ENCODE measurements at regions not wholly inside any gene's neighbourhood (a gene's known extent, or its start where the extent isn't known, plus 50 kb on each side); places are given as distances from the start of the nearest gene placed in this dataset.
A peak's percentile ranks its signal among the peaks of the same experiment; 100 is the strongest.

DNA sequence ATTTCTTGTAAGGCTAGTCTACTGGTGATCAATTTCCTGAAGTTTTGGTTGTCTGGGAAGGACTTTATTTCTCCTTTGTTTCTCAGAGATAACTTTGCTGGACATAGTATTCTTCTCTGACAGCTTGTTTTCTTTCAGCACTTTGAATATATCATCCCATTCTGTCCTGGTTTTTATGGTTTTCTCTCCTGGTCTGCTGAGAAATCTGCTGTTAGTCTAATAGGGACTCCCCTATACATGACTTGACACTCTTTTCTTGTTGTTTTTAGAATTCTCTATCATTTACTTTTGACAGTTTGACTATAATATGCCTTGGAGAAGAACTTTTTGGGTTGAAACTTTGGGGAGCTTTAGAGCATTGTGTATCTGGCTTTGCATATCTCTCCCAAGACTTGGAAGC, 112.5 kb downstream of the PRL start:
- no peak for DNase-seq (ENCODE audit: low read depth)
- TF ChIP-seq, protein P1, sequence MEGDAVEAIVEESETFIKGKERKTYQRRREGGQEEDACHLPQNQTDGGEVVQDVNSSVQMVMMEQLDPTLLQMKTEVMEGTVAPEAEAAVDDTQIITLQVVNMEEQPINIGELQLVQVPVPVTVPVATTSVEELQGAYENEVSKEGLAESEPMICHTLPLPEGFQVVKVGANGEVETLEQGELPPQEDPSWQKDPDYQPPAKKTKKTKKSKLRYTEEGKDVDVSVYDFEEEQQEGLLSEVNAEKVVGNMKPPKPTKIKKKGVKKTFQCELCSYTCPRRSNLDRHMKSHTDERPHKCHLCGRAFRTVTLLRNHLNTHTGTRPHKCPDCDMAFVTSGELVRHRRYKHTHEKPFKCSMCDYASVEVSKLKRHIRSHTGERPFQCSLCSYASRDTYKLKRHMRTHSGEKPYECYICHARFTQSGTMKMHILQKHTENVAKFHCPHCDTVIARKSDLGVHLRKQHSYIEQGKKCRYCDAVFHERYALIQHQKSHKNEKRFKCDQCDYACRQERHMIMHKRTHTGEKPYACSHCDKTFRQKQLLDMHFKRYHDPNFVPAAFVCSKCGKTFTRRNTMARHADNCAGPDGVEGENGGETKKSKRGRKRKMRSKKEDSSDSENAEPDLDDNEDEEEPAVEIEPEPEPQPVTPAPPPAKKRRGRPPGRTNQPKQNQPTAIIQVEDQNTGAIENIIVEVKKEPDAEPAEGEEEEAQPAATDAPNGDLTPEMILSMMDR (IDR thresholded peaks at IDR 0.05; ENCODE audit: insufficient read depth, low read depth, low read length, missing control alignments) = no peak
- no peak overlapping the region for H3K4me3 ChIP-seq (ENCODE audit: low read length)

DNA sequence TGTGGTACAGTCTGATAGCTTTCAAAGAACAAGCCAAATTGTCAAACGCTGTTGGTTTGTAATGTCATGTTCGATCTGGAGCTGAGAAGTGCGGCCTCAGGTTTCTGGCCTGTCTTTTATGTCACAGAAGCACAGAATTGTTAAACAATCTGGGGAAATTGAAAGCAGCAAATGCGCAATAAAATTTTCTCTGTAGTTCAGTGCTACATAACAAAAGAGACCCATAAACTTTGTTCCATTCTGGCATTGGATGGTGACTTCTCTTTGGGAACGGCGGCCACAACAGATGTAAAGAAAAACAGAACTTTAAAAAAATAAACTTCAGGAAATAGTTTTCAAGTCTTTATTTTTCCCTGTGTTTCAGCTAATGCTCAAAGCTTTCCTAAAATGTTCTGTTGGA, 106.9 kb downstream of the PRL start:
- no peak overlapping the region for H3K4me3 ChIP-seq (ENCODE audit: low read length)
- TF ChIP-seq, protein P1 (IDR thresholded peaks at IDR 0.05; ENCODE audit: insufficient read depth, low read depth, low read length, missing control alignments) = no peak
- DNase-seq (ENCODE audit: low read depth) = no peak

DNA sequence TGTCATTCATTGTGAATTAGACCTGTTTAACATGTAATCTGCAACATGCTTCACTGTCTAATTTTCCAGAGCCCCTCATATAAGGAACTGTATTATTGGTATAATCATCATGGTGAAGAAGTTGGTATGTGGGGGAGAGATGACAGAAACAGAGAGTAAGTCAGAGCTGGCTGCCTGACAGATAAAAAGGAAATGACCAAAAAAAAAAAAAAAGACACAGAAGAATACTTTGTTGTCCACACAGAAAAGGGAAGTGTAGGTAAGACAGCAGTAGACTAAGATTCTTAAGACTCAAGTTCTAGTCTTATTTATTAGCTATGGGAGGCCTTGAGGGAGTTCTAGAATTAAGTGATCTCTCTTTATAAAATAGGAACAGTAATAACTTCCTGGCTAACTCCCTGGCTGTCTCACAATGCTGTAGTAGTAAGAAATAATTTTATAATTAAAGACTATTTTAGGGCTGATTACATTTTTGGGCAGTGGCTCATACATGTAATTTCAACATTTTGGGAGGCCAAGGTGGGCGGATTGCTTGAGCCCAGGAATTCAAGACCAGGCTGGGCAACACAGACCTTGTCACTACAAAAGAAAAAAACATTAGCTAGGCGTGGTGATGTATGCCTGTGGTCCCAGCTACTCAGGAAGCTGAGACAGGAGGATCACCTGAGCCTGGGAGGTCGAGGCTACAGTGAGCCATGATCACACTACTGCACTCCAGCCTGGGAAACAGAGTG, 102.5 kb downstream of the PRL start:
- peak; percentile 13 for DNase-seq (ENCODE audit: low read depth)
- TF ChIP-seq, protein P1 (IDR thresholded peaks at IDR 0.05; ENCODE audit: insufficient read depth, low read depth, low read length, missing control alignments) = no peak
- no peak overlapping the region for H3K4me3 ChIP-seq (ENCODE audit: low read length)

DNA sequence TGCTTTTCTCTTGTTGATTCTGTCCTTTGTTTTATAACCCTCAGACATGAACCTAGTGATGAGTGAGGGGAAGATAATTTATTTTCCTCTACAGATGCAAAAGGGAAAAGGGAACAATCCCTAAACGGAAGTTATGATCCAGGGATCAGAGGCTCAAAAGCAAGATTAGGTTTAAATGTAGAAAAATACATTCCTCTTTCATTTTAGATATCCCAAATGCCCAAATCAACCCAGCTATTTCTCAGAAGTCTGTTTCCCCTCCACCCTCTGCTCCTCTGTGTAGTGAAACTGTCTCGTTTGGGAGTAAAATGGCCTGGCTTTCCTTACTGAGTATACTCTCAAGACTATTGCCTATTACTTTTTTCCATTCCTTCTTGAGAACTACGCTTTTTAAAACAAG, 97.1 kb downstream of the PRL start:
- TF ChIP-seq, protein P1 (IDR thresholded peaks at IDR 0.05; ENCODE audit: insufficient read depth, low read depth, low read length, missing control alignments) = no peak
- no peak for DNase-seq (ENCODE audit: low read depth)
- H3K4me3 ChIP-seq (ENCODE audit: low read length) = no peak overlapping the region

DNA sequence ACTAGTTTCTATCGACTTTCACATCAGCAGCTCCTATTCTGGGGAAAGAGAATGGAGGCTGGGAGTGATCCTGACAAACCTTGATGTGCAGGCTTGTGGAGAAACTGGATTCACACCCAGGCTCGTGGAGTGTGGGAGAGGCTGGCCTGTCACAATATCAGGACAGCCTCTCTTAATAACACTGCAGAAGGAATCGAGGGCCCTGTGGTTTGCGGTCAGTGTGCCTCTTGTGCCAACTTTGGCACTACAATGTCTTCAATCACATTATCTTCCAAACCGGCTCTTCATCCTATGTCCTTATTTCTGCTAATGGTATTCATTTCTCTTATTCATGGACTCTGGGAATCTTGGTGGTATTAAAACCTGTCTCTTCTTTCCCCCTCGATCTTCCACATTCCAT, 92.7 kb downstream of the PRL start:
- TF ChIP-seq, protein P1 (IDR thresholded peaks at IDR 0.05; ENCODE audit: insufficient read depth, low read depth, low read length, missing control alignments) = no peak
- no peak for DNase-seq (ENCODE audit: low read depth)
- no peak overlapping the region for H3K4me3 ChIP-seq (ENCODE audit: low read length)

DNA sequence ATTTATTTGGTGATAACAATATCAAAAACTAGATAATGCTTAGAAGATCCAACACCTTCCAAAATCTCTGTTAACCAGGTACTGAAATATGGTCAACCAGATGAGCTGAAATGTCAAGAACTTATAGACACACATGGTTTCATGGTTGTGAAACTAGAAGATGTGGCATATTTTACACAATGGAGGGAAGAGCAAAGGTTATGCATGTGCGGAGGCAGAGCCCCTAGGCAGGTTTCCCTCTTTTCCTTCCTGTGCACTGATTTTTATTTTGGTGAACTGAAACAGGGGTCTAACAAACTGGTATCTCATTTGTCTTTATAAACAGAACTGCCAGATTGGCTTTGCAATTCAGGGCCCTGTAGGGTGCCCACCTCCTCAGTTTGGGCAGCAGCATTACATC, 91.6 kb downstream of the PRL start:
- no peak overlapping the region for H3K4me3 ChIP-seq (ENCODE audit: low read length)
- TF ChIP-seq, protein P1 (IDR thresholded peaks at IDR 0.05; ENCODE audit: insufficient read depth, low read depth, low read length, missing control alignments) = no peak
- DNase-seq (ENCODE audit: low read depth) = no peak

DNA sequence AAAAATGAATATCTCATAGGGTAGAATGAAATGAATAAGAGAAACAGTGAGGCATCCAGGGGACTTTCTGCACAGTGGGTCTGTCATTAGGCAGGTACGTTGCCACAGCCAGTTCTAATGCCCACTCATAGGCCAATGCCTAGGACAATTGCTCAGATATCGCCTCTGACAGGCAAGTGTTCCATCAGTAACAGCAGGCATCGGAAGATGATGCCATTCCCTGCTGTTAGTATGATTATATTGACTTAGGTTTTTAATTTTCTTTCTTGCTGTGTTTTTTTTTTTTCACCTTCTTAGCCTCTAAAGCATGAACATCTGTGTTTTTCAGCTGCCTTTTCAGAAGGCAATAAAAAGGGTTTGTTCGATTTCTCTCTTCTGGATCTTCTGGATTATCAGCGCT, 90.7 kb downstream of the PRL start:
- no peak overlapping the region for H3K4me3 ChIP-seq (ENCODE audit: low read length)
- TF ChIP-seq, protein P1 (IDR thresholded peaks at IDR 0.05; ENCODE audit: insufficient read depth, low read depth, low read length, missing control alignments) = no peak
- no peak for DNase-seq (ENCODE audit: low read depth)
